ENCODE measurements at regions not wholly inside any gene's neighbourhood (a gene's known extent, or its start where the extent isn't known, plus 50 kb on each side); places are given as distances from the start of the nearest gene placed in this dataset.

GRCh38 chr3:18864933-18865731 lies 283.2 kb upstream of the KCNH8 start:
- no peak for ATAC-seq (ENCODE audit: low read depth)
- no peak for TF ChIP-seq CTCF (IDR thresholded peaks at IDR 0.05; ENCODE audit: poor library complexity, severe bottlenecking)
- DNase-seq (ENCODE audit: low spot score), result no peak
- Histone ChIP-seq H3K27me3 (ENCODE audit: insufficient read depth, poor library complexity, severe bottlenecking) (no peaks in the 10 kb centered on the region), H3K36me3 (ENCODE audit: low read depth) (no peaks in the 10 kb centered on the region), H3K4me3 (ENCODE audit: severe bottlenecking) (no peak overlapping the region), H3K27ac (ENCODE audit: poor library complexity, severe bottlenecking) (no peak overlapping the region), H3K9me3 (ENCODE audit: severe bottlenecking) (no peaks in the 10 kb centered on the region), H3K4me1 (ENCODE audit: insufficient read depth, poor library complexity, severe bottlenecking) (no peaks in the 10 kb centered on the region)

DNA sequence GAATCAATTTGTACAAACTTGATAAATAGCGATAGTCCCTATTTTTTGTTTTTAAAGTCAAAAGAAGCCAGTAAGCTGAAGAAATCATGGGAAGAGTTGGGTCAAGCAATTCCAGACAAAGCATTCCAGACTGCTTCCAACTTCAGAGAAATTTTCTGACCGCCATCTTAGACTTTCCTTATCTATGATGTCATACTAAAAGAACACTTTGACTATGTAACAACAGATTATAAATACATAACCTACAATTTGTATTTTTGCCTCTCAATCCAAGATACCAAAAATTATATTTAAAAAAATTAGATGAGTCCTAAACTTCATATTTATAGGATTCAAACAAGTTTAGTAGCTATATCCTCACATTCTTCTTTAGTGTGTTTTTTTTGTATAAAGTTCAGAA lies 286.2 kb upstream of the KCNH8 start:
- H3K4me3 ChIP-seq (ENCODE audit: severe bottlenecking), result no peak overlapping the region
- H3K36me3 ChIP-seq (ENCODE audit: low read depth), result no peaks in the 10 kb centered on the region
- no peak overlapping the region for H3K27ac ChIP-seq (ENCODE audit: poor library complexity, severe bottlenecking)
- no peaks in the 10 kb centered on the region for H3K9me3 ChIP-seq (ENCODE audit: severe bottlenecking)
- H3K27me3 ChIP-seq (ENCODE audit: insufficient read depth, poor library complexity, severe bottlenecking), result no peaks in the 10 kb centered on the region
- DNase-seq (ENCODE audit: low spot score), result no peak
- H3K4me1 ChIP-seq (ENCODE audit: insufficient read depth, poor library complexity, severe bottlenecking), result no peaks in the 10 kb centered on the region
- no peak for ATAC-seq (ENCODE audit: low read depth)
- TF ChIP-seq CTCF (IDR thresholded peaks at IDR 0.05; ENCODE audit: poor library complexity, severe bottlenecking), result no peak

- Histone ChIP-seq H3K4me3 (ENCODE audit: severe bottlenecking) (no peak overlapping the region), H3K27ac (ENCODE audit: poor library complexity, severe bottlenecking) (no peak overlapping the region), H3K4me1 (ENCODE audit: insufficient read depth, poor library complexity, severe bottlenecking) (no peaks in the 10 kb centered on the region), H3K27me3 (ENCODE audit: insufficient read depth, poor library complexity, severe bottlenecking) (no peaks in the 10 kb centered on the region), H3K36me3 (ENCODE audit: low read depth) (no peaks in the 10 kb centered on the region), H3K9me3 (ENCODE audit: severe bottlenecking) (no peaks in the 10 kb centered on the region)
- ATAC-seq (ENCODE audit: low read depth), result no peak
- no peak for TF ChIP-seq CTCF (IDR thresholded peaks at IDR 0.05; ENCODE audit: poor library complexity, severe bottlenecking)
- DNase-seq (ENCODE audit: low spot score), result no peak
These were observed 287.2 kb upstream of the KCNH8 start for GRCh38 chr3:18861137-18861536.

- ATAC-seq (ENCODE audit: low read depth), result no peak
- no peaks in the 10 kb centered on the region for H3K27me3 ChIP-seq (ENCODE audit: insufficient read depth, poor library complexity, severe bottlenecking)
- H3K9me3 ChIP-seq (ENCODE audit: severe bottlenecking), result no peaks in the 10 kb centered on the region
- TF ChIP-seq CTCF (IDR thresholded peaks at IDR 0.05; ENCODE audit: poor library complexity, severe bottlenecking), result no peak
- no peak overlapping the region for H3K27ac ChIP-seq (ENCODE audit: poor library complexity, severe bottlenecking)
- no peaks in the 10 kb centered on the region for H3K36me3 ChIP-seq (ENCODE audit: low read depth)
- no peaks in the 10 kb centered on the region for H3K4me1 ChIP-seq (ENCODE audit: insufficient read depth, poor library complexity, severe bottlenecking)
- H3K4me3 ChIP-seq (ENCODE audit: severe bottlenecking), result no peak overlapping the region
- no peak for DNase-seq (ENCODE audit: low spot score)
These were observed 295.0 kb upstream of the KCNH8 start for GRCh38 chr3:18853269-18853668.

GRCh38 chr3:18847583-18848197 lies 300.6 kb upstream of the KCNH8 start:
- ATAC-seq (ENCODE audit: low read depth) (peak; percentile 44; the same call in 1 of the 3 replicates), DNase-seq (ENCODE audit: low spot score) (no peak)
- Histone ChIP-seq H3K4me1 (ENCODE audit: insufficient read depth, poor library complexity, severe bottlenecking) (no peaks in the 10 kb centered on the region), H3K27me3 (ENCODE audit: insufficient read depth, poor library complexity, severe bottlenecking) (no peaks in the 10 kb centered on the region), H3K27ac (ENCODE audit: poor library complexity, severe bottlenecking) (no peak overlapping the region), H3K4me3 (ENCODE audit: severe bottlenecking) (no peak overlapping the region), H3K9me3 (ENCODE audit: severe bottlenecking) (no peaks in the 10 kb centered on the region), H3K36me3 (ENCODE audit: low read depth) (no peaks in the 10 kb centered on the region)
- TF ChIP-seq CTCF (IDR thresholded peaks at IDR 0.05; ENCODE audit: poor library complexity, severe bottlenecking), result peak; percentile 61

Data from RWPE2 (cell line).